Stimulated activated CD4-positive, alpha-beta T cell treated with anti-CD3 and anti-CD28 coated beads, TNF-alpha, amount 100 ng/mL, for 4 hours (primary cell): ENCODE measurements at regions not wholly inside any gene's neighbourhood (a gene's known extent, or its start where the extent isn't known, plus 50 kb on each side); places are given as distances from the start of the nearest gene placed in this dataset.

ENCODE experiments used
- DNase-seq, 3 experiments: peaks; one replicate each; pipeline ENCODE4 v3.0.0-alpha.2; 2020; ENCODE audit warnings: low read depth in 3 of 3

GRCh38 chr9:7242126-7242525 lies 484.4 kb downstream of the KDM4C start:
- DNase-seq = no peak

GRCh38 chr9:7241694-7242093 lies 483.9 kb downstream of the KDM4C start:
- no peak for DNase-seq

GRCh38 chr9:7240569-7241311 lies 483.0 kb downstream of the KDM4C start:
- DNase-seq = no peak

- no peak for DNase-seq
Observed at GRCh38 chr9:7239708-7240107, 481.9 kb downstream of the KDM4C start.

GRCh38 chr9:7238247-7238637 lies 480.5 kb downstream of the KDM4C start:
- no peak for DNase-seq

GRCh38 chr9:7237473-7238246 lies 479.9 kb downstream of the KDM4C start:
- no peak for DNase-seq

GRCh38 chr9:7236186-7236585 lies 478.4 kb downstream of the KDM4C start:
- DNase-seq = no peak

- DNase-seq = no peak
Observed at GRCh38 chr9:7234144-7234543, 476.4 kb downstream of the KDM4C start.

- no peak for DNase-seq
Observed at GRCh38 chr9:7229571-7229970, 471.8 kb downstream of the KDM4C start.

- DNase-seq = no peak
Observed at GRCh38 chr9:7228726-7229125, 471.0 kb downstream of the KDM4C start.

- DNase-seq = no peak
Observed at GRCh38 chr9:7227951-7228350, 470.2 kb downstream of the KDM4C start.

GRCh38 chr9:7226007-7226640 lies 468.4 kb downstream of the KDM4C start:
- no peak for DNase-seq
